HUES6 (cell line): ENCODE measurements at regions not wholly inside any gene's neighbourhood (a gene's known extent, or its start where the extent isn't known, plus 50 kb on each side); places are given as distances from the start of the nearest gene placed in this dataset.

Experiments
- H3K27ac ChIP-seq: 2 replicates; pipeline ENCODE4 v1.7.0; 2013; ENCODE audit warnings: low read depth, mild to moderate bottlenecking, low read length, inconsistent platforms
- H3K27me3 ChIP-seq: 2 replicates; pipeline ENCODE4 v1.6.1; 2013; ENCODE audit warnings: low read length; ENCODE audit not compliant: control insufficient read depth, insufficient read depth
- H3K36me3 ChIP-seq: 2 replicates; pipeline ENCODE4 v1.6.1; 2013; ENCODE audit warnings: low read length; ENCODE audit not compliant: control insufficient read depth, insufficient read depth
- H3K4me1 ChIP-seq: 2 replicates; pipeline ENCODE4 v1.6.1; 2013; ENCODE audit warnings: low read length; ENCODE audit not compliant: control insufficient read depth, insufficient read depth
- H3K4me3 ChIP-seq: 2 replicates; pipeline ENCODE4 v1.5.1; 2013; ENCODE audit warnings: low read depth, low read length
- H3K9ac ChIP-seq: one replicate; pipeline ENCODE4 v1.6.1; 2013; ENCODE audit warnings: mild to moderate bottlenecking, low read length
- H3K9me3 ChIP-seq: 2 replicates; pipeline ENCODE4 v1.6.1; 2013; ENCODE audit warnings: low read depth, low read length; ENCODE audit not compliant: control insufficient read depth, insufficient read depth

DNA sequence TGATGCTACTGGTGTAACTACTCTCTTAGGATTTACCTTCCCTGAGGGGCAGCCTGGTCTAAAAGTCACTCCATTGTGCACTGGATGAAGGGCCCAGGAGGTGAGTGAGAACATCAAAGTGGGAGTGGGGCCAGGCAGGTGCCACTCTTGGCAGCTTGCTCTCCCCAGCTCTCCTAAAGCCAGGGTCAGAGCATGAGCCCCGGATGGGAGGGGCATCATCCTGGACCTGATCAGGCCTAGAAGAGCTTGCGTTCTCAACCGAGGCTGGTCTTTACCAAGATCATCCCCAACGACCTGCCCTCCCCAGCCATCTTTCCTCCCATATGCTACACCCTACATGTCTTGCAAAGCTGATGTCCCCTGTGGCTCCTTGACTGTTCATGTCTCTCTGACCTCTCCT, 87.1 kb downstream of the AIPL1 start:
- Histone ChIP-seq H3K36me3 (no peaks in the 10 kb centered on the region), H3K27ac (no peak overlapping the region), H3K9ac (no peak overlapping the region), H3K4me3 (no peak overlapping the region), H3K4me1 (no peaks in the 10 kb centered on the region), H3K9me3 (no peaks in the 10 kb centered on the region), H3K27me3 (no peaks in the 10 kb centered on the region)

GRCh38 chr17:6346986-6347385, 87.9 kb downstream of the AIPL1 start:
- Histone ChIP-seq H3K4me1 (no peaks in the 10 kb centered on the region), H3K9ac (no peak overlapping the region), H3K27ac (no peak overlapping the region)

GRCh38 chr17:6346156-6346786, 88.7 kb downstream of the AIPL1 start:
- no peak overlapping the region for H3K4me3 ChIP-seq
- no peaks in the 10 kb centered on the region for H3K4me1 ChIP-seq
- no peak overlapping the region for H3K9ac ChIP-seq
- H3K36me3 ChIP-seq = no peaks in the 10 kb centered on the region
- H3K27me3 ChIP-seq = no peaks in the 10 kb centered on the region
- H3K9me3 ChIP-seq = no peaks in the 10 kb centered on the region
- no peak overlapping the region for H3K27ac ChIP-seq

More at GRCh38 chr17:6346986-6347385, 87.9 kb downstream of the AIPL1 start:
- no peaks in the 10 kb centered on the region for H3K9me3 ChIP-seq
- H3K27me3 ChIP-seq = no peaks in the 10 kb centered on the region
- no peaks in the 10 kb centered on the region for H3K36me3 ChIP-seq
- H3K4me3 ChIP-seq = no peak overlapping the region

- H3K9me3 ChIP-seq = no peaks in the 10 kb centered on the region
- no peaks in the 10 kb centered on the region for H3K27me3 ChIP-seq
- no peaks in the 10 kb centered on the region for H3K36me3 ChIP-seq
- no peak overlapping the region for H3K27ac ChIP-seq
- no peaks in the 10 kb centered on the region for H3K4me1 ChIP-seq
- H3K9ac ChIP-seq = no peak overlapping the region
- H3K4me3 ChIP-seq = no peak overlapping the region
Observed at GRCh38 chr17:6343736-6344135, 91.2 kb downstream of the AIPL1 start.

DNA sequence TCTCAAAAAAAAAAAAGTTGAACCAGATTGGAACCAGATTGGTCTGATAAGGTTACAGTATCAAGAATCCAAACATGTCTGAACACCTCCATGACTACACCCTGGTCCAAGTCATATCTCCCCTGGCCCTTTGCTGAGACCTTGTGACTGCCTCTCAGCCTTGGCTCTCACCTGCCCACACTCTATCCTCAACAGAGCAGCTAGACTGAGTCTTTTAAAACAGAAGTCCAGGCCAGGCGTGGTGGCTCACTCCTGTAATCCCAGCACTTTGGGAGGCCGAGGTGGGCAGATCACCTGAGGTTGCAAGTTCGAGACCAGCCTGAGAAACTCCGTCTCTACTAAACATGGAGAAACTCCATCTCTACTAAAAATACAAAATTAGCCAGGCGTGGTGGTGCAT, 91.7 kb downstream of the AIPL1 start:
- Histone ChIP-seq H3K9me3 (no peaks in the 10 kb centered on the region), H3K4me3 (no peak overlapping the region), H3K9ac (no peak overlapping the region), H3K36me3 (no peaks in the 10 kb centered on the region), H3K4me1 (no peaks in the 10 kb centered on the region), H3K27ac (no peak overlapping the region), H3K27me3 (no peaks in the 10 kb centered on the region)

GRCh38 chr17:6340708-6341107, 94.2 kb downstream of the AIPL1 start:
- no peak overlapping the region for H3K27ac ChIP-seq
- H3K4me3 ChIP-seq = no peak overlapping the region
- H3K36me3 ChIP-seq = no peaks in the 10 kb centered on the region
- H3K9ac ChIP-seq = no peak overlapping the region
- H3K27me3 ChIP-seq = no peaks in the 10 kb centered on the region
- no peaks in the 10 kb centered on the region for H3K9me3 ChIP-seq
- H3K4me1 ChIP-seq = no peaks in the 10 kb centered on the region

- H3K9ac ChIP-seq = no peak overlapping the region
- H3K27me3 ChIP-seq = no peaks in the 10 kb centered on the region
- H3K4me3 ChIP-seq = no peak overlapping the region
- no peaks in the 10 kb centered on the region for H3K9me3 ChIP-seq
- H3K4me1 ChIP-seq = no peaks in the 10 kb centered on the region
- H3K27ac ChIP-seq = no peak overlapping the region
- no peaks in the 10 kb centered on the region for H3K36me3 ChIP-seq
Observed at GRCh38 chr17:6334386-6334785, 100.5 kb downstream of the AIPL1 start.

- Histone ChIP-seq H3K9ac (no peak overlapping the region), H3K27ac (no peak overlapping the region), H3K4me1 (no peaks in the 10 kb centered on the region), H3K4me3 (no peak overlapping the region), H3K9me3 (no peaks in the 10 kb centered on the region), H3K36me3 (no peaks in the 10 kb centered on the region), H3K27me3 (0 out of 2 replicates have a peak, but pooled peaks cover under 1% of the 10 kb centered on the region)
Observed at GRCh38 chr17:6330936-6331335, 104.0 kb downstream of the AIPL1 start.

- Histone ChIP-seq H3K27ac (no peak overlapping the region), H3K9me3 (no peaks in the 10 kb centered on the region), H3K9ac (no peak overlapping the region), H3K27me3 (peaks cover 6% of the 10 kb centered on the region; the same call in 1 of the 2 replicates), H3K4me1 (no peaks in the 10 kb centered on the region), H3K36me3 (no peaks in the 10 kb centered on the region), H3K4me3 (no peak overlapping the region)
Observed at GRCh38 chr17:6328279-6328678, 106.6 kb downstream of the AIPL1 start.

DNA sequence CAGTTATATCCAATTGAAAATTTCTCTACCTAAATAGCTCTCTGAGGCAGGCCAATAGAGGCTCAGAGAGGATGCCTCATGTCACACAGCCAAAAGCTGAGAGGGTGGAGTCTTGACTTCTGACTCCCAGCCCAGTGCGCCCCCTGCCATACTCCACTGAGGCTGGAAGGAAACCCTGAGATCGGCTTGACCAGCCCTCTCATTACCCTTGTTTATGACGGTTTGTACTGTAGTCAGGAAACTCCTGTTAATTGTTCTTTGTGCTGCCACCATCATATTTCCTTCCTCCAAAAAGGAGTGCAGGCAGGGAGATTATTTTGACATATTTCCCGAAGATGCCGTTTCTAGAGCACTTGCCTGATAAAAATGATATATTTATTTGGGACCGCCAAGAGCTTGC, 107.9 kb downstream of the AIPL1 start:
- H3K9me3 ChIP-seq = no peaks in the 10 kb centered on the region
- H3K27me3 ChIP-seq = peaks cover 8% of the 10 kb centered on the region; the same call in 1 of the 2 replicates
- H3K36me3 ChIP-seq = no peaks in the 10 kb centered on the region
- H3K9ac ChIP-seq = no peak overlapping the region
- H3K4me1 ChIP-seq = no peaks in the 10 kb centered on the region
- no peak overlapping the region for H3K27ac ChIP-seq
- no peak overlapping the region for H3K4me3 ChIP-seq

DNA sequence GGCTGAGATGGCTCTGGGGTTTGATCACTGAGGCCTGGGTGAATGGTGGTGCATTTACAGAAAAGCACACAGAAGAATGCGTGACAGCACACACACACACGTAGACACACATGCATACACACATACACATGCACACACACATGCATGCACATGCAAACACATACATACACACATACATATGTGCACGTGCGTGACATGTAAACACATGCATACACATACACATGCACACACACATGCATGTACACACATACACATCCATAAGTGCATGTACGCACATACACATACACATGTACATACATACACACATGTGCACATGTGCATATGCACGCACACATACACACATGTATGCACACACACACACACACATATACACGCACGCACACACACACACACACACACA, 108.4 kb downstream of the AIPL1 start:
- H3K27me3 ChIP-seq = peaks cover 8% of the 10 kb centered on the region; the same call in 1 of the 2 replicates

More for the DNA sequence above, 108.4 kb downstream of the AIPL1 start:
- no peak overlapping the region for H3K27ac ChIP-seq
- no peak overlapping the region for H3K9ac ChIP-seq
- no peaks in the 10 kb centered on the region for H3K36me3 ChIP-seq
- H3K4me3 ChIP-seq = no peak overlapping the region
- no peaks in the 10 kb centered on the region for H3K4me1 ChIP-seq
- H3K9me3 ChIP-seq = no peaks in the 10 kb centered on the region
